ENCODE measurements at regions not wholly inside any gene's neighbourhood (a gene's known extent, or its start where the extent isn't known, plus 50 kb on each side); places are given as distances from the start of the nearest gene placed in this dataset.

DNA sequence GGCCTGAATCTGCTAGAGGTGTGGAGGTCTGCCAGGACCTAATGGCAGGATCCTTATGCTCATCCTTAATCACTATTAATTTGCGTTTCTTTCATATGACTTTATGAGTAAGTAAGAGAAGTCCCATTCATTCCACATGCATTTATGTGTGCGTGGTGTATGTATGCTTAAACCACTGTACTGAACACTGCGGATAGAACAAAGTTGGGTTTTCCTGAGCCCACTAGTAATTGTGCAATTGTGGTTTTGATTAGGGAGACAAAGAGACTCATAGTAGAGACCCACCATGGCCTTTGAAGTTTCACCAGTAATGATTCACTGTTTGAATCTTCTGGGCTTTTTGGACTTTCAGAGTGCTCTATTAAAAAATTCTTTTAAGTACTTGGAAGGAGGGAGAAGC is 498.5 kb upstream of the DIPK2B start:
- peak overlapping the region; percentile 92 for H3K27ac ChIP-seq (ENCODE audit: insufficient read depth, low read depth, low read length)
- H3K79me2 ChIP-seq (ENCODE audit: control insufficient read depth, insufficient read depth, low read length), result no peaks in the 10 kb centered on the region
- no peak overlapping the region for H3K9ac ChIP-seq (replicated peaks; ENCODE audit: extremely low read depth, insufficient read depth, low read length)
- H3K27me3 ChIP-seq (ENCODE audit: control insufficient read depth in 2 of 2, insufficient read depth in 2 of 2, low read length in 2 of 2), result no peaks in the 10 kb centered on the region
- dilution Hi-C loops (cut with MboI; ENCODE audit: extremely low pct_ligation_motif_present, low sequenced_read_pairs) (no loop called here), intact Hi-C loops (cut with micrococcal nuclease) (no loop called here)
- H4K20me1 ChIP-seq (replicated peaks; ENCODE audit: control insufficient read depth, extremely low read depth, insufficient read depth, low read length), result no peaks in the 10 kb centered on the region
- H3K4me2 ChIP-seq (ENCODE audit: insufficient read depth, low read length), result no peak overlapping the region
- ChIA-PET CTCF (interaction anchor here (0.9 kb wide), 1 partner anchor 12 kb away, joined by 3 read pairs; no protein-coding TSS in a partner anchor), POLR2A (interaction anchor here (1.0 kb wide), 1 partner anchor 11 kb away, joined by 3 read pairs; no protein-coding TSS in a partner anchor)
- TF ChIP-seq JUN (IDR thresholded peaks at IDR 0.05; ENCODE audit: borderline replicate concordance, insufficient read depth, insufficient read length, low read depth), result no peak
- H3K9me1 ChIP-seq (replicated peaks; ENCODE audit: control insufficient read depth, extremely low read depth, insufficient read depth, low read length), result no peaks in the 10 kb centered on the region
- no peaks in the 10 kb centered on the region for H3K36me3 ChIP-seq (ENCODE audit: control insufficient read depth in 2 of 2, extremely low read depth in 1 of 2, insufficient read depth in 2 of 2, low read length in 2 of 2)
- no peak overlapping the region for H3K4me3 ChIP-seq (replicated peaks in 1 of 3; ENCODE audit: insufficient read depth in 1 of 3, low read depth in 1 of 3, low read length in 3 of 3)
- no peaks in the 10 kb centered on the region for H3K9me3 ChIP-seq (replicated peaks; ENCODE audit: control insufficient read depth, insufficient read depth, low read length)
- H2AFZ ChIP-seq (ENCODE audit: low read depth, low read length), result no peak overlapping the region
- FAIRE-seq (no peak), DNase-seq (ENCODE audit: low read depth, low spot score) (no peak)
- no TSS peak for BruUV-seq (replicated peaks)
- H3K4me1 ChIP-seq (ENCODE audit: control insufficient read depth, extremely low read depth, insufficient read depth, low read length), result peaks cover 22% of the 10 kb centered on the region

DNA sequence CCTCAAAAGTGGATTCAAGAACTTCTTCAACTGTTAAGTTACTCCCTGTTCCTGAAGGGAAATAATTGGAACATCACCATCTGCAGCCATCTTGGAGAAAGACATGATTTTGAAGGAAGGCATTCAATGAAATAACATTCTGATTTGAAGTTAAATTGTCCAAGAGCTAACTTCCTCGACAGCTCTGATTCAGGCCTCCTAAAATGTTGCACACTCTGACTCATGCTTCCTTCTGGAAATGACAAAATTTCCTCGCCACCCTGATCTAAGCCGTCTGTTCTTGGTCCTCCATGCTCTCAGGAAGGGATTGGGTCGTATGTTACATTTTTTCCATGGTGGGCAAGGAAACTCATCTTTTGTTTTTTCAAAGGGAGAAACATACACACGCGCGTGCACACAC is 496.9 kb upstream of the DIPK2B start:
- no peak overlapping the region for H2AFZ ChIP-seq (ENCODE audit: low read depth, low read length)
- no peaks in the 10 kb centered on the region for H3K79me2 ChIP-seq (ENCODE audit: control insufficient read depth, insufficient read depth, low read length)
- no peaks in the 10 kb centered on the region for H3K9me1 ChIP-seq (replicated peaks; ENCODE audit: control insufficient read depth, extremely low read depth, insufficient read depth, low read length)
- dilution Hi-C loops (cut with MboI; ENCODE audit: extremely low pct_ligation_motif_present, low sequenced_read_pairs), result no loop called here
- POLR2A ChIA-PET, result interaction anchor here (1.0 to 1.4 kb wide), 2 partner anchors 13 to 76 kb away, joined by 3 read pairs; no protein-coding TSS in a partner anchor
- H4K20me1 ChIP-seq (replicated peaks; ENCODE audit: control insufficient read depth, extremely low read depth, insufficient read depth, low read length), result no peaks in the 10 kb centered on the region
- TF ChIP-seq JUN (IDR thresholded peaks at IDR 0.05; ENCODE audit: borderline replicate concordance, insufficient read depth, insufficient read length, low read depth) (peak; percentile 98), POLR2AphosphoS5 (IDR thresholded peaks at IDR 0.05; ENCODE audit: insufficient read depth, low read depth, low read length) (peak; percentile 80), EZH2 (IDR thresholded peaks at IDR 0.05; ENCODE audit: borderline replicate concordance, low read depth, low read length, severe bottlenecking) (no peak), FOS (IDR thresholded peaks at IDR 0.05; ENCODE audit: borderline replicate concordance, insufficient read depth, low read length) (peak; percentile 94), POLR2A (IDR thresholded peaks at IDR 0.05; ENCODE audit: low read depth, low read length) (no peak), GATA2 (IDR thresholded peaks at IDR 0.05; ENCODE audit: insufficient read depth, insufficient read length, low read depth, low read length) (peak; percentile 62), MYC (IDR thresholded peaks at IDR 0.05; ENCODE audit: low read depth, low read length) (no peak)
- TF ChIP-seq, protein P1, sequence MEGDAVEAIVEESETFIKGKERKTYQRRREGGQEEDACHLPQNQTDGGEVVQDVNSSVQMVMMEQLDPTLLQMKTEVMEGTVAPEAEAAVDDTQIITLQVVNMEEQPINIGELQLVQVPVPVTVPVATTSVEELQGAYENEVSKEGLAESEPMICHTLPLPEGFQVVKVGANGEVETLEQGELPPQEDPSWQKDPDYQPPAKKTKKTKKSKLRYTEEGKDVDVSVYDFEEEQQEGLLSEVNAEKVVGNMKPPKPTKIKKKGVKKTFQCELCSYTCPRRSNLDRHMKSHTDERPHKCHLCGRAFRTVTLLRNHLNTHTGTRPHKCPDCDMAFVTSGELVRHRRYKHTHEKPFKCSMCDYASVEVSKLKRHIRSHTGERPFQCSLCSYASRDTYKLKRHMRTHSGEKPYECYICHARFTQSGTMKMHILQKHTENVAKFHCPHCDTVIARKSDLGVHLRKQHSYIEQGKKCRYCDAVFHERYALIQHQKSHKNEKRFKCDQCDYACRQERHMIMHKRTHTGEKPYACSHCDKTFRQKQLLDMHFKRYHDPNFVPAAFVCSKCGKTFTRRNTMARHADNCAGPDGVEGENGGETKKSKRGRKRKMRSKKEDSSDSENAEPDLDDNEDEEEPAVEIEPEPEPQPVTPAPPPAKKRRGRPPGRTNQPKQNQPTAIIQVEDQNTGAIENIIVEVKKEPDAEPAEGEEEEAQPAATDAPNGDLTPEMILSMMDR (IDR thresholded peaks at IDR 0.05; ENCODE audit: extremely low read depth in 1 of 2, insufficient read depth in 1 of 2, low read depth in 1 of 2, low read length in 2 of 2), result no peak
- peak overlapping the region; percentile 92 for H3K27ac ChIP-seq (ENCODE audit: insufficient read depth, low read depth, low read length)
- CTCF ChIA-PET, result interaction anchor here (1.0 to 1.5 kb wide), 9 partner anchors 13 to 375 kb away, joined by 3 to 13 read pairs (median 4); no protein-coding TSS in a partner anchor
- no peak overlapping the region for H3K4me3 ChIP-seq (replicated peaks in 1 of 3; ENCODE audit: insufficient read depth in 1 of 3, low read depth in 1 of 3, low read length in 3 of 3)
- no TSS peak for BruUV-seq (replicated peaks)
- H3K27me3 ChIP-seq (ENCODE audit: control insufficient read depth in 2 of 2, insufficient read depth in 2 of 2, low read length in 2 of 2), result no peaks in the 10 kb centered on the region
- no peaks in the 10 kb centered on the region for H3K36me3 ChIP-seq (ENCODE audit: control insufficient read depth in 2 of 2, extremely low read depth in 1 of 2, insufficient read depth in 2 of 2, low read length in 2 of 2)
- H3K9ac ChIP-seq (replicated peaks; ENCODE audit: extremely low read depth, insufficient read depth, low read length), result peak overlapping the region; percentile 48
- intact Hi-C loops (cut with micrococcal nuclease), result loop anchor here (1.0 to 2.0 kb wide), 7 partner anchors 13 to 375 kb away; no protein-coding TSS in a partner anchor
- no peak overlapping the region for H3K4me2 ChIP-seq (ENCODE audit: insufficient read depth, low read length)
- no peaks in the 10 kb centered on the region for H3K9me3 ChIP-seq (replicated peaks; ENCODE audit: control insufficient read depth, insufficient read depth, low read length)
- H3K4me1 ChIP-seq (ENCODE audit: control insufficient read depth, extremely low read depth, insufficient read depth, low read length), result peaks cover 22% of the 10 kb centered on the region
- FAIRE-seq (peak; percentile 99), DNase-seq (ENCODE audit: low read depth, low spot score) (peak; percentile 94)
